Neural progenitor cell (in vitro differentiated cells): ENCODE measurements at regions not wholly inside any gene's neighbourhood (a gene's known extent, or its start where the extent isn't known, plus 50 kb on each side); places are given as distances from the start of the nearest gene placed in this dataset.
"Not testable (repeated sequence)": the region's sequence is repeated elsewhere in the genome, so short reads cannot be mapped to it uniquely, and the experiment has no call there.

ENCODE experiments used
- DNase-seq: peaks from one replicate; pipeline ENCODE4 v3.0.0-alpha.2; 2016; ENCODE audit warnings: low spot score
- H2AFZ ChIP-seq: fragments of 200-600 bp; sonication (generic); replicated peaks from 2 replicates; pipeline ENCODE4 v1.6.1; 2016; ENCODE audit warnings: antibody characterized with exemption
- H3F3A ChIP-seq: fragments of 200-600 bp; sonication (generic); 2 replicates; pipeline ENCODE4 v1.6.1; 2016; ENCODE audit warnings: antibody characterized with exemption, low read depth
- H3K27ac ChIP-seq: fragments of 200-600 bp; sonication (generic); 2 replicates; pipeline ENCODE4 v1.5.1; 2016; ENCODE audit warnings: mild to moderate bottlenecking
- H3K27me3 ChIP-seq: fragments of 200-600 bp; sonication (generic); 2 replicates; pipeline ENCODE4 v1.6.1; 2016; ENCODE audit warnings: mild to moderate bottlenecking, moderate library complexity
- H3K36me3 ChIP-seq: fragments of 200-600 bp; sonication (generic); 2 replicates; pipeline ENCODE4 v1.5.1; 2016
- H3K4me1 ChIP-seq: fragments of 200-600 bp; sonication (generic); 2 replicates; pipeline ENCODE4 v1.6.1; 2016; ENCODE audit warnings: mixed run types
- H3K4me2 ChIP-seq: fragments of 200-600 bp; sonication (generic); 2 replicates; pipeline ENCODE4 v1.6.1; 2016
- H3K4me3 ChIP-seq: fragments of 200-600 bp; sonication (generic); 2 replicates; pipeline ENCODE4 v1.5.1; 2016
- H3K79me2 ChIP-seq: fragments of 200-600 bp; sonication (generic); 2 replicates; pipeline ENCODE4 v1.6.1; 2016; ENCODE audit warnings: low read depth
- H3K9ac ChIP-seq: fragments of 200-600 bp; sonication (generic); 2 replicates; pipeline ENCODE4 v1.6.1; 2016
- H3K9me3 ChIP-seq: fragments of 200-600 bp; sonication (generic); 2 replicates; pipeline ENCODE4 v1.5.1; 2016; ENCODE audit warnings: low read depth
- H4K20me1 ChIP-seq: fragments of 200-600 bp; sonication (generic); 2 replicates; pipeline ENCODE4 v1.6.1; 2016; ENCODE audit warnings: low read depth
- H3K27ac Mint-ChIP-seq: 3 replicates; pipeline ENCODE4 v1.8.0; 2021; ENCODE audit warnings: mixed read lengths
- H3K27me3 Mint-ChIP-seq: 2 replicates; pipeline ENCODE4 v1.8.0; 2022; ENCODE audit warnings: low read depth, mild to moderate bottlenecking, inconsistent platforms, moderate library complexity, mixed read lengths; ENCODE audit not compliant: insufficient read depth
- H3K36me3 Mint-ChIP-seq: 3 replicates; pipeline ENCODE4 v1.8.0; 2021; ENCODE audit warnings: mixed read lengths
- H3K4me1 Mint-ChIP-seq: 3 replicates; pipeline ENCODE4 v1.8.0; 2021; ENCODE audit warnings: mixed read lengths
- H3K4me3 Mint-ChIP-seq: 3 replicates; pipeline ENCODE4 v1.8.0; 2021; ENCODE audit warnings: mild to moderate bottlenecking, moderate library complexity, mixed read lengths
- H3K9me3 Mint-ChIP-seq: 3 replicates; pipeline ENCODE4 v1.8.0; 2020; ENCODE audit warnings: mixed read lengths
- EZH2 ChIP-seq: fragments of 200-600 bp; sonication (generic); IDR thresholded peaks from 2 replicates; pipeline ENCODE4 v1.6.1; 2017; ENCODE audit warnings: antibody characterized with exemption, mild to moderate bottlenecking, moderate library complexity
- EZH2phosphoT487 ChIP-seq: fragments of 200-600 bp; sonication (generic); IDR thresholded peaks from 2 replicates; pipeline ENCODE4 v1.6.1; 2017; ENCODE audit warnings: antibody characterized with exemption
- TF ChIP-seq, protein P1 (sequence below): fragments of 200-600 bp; sonication (generic); IDR thresholded peaks from 2 replicates; pipeline ENCODE4 v1.5.1; 2017; ENCODE audit warnings: antibody characterized with exemption, mild to moderate bottlenecking

DNA sequence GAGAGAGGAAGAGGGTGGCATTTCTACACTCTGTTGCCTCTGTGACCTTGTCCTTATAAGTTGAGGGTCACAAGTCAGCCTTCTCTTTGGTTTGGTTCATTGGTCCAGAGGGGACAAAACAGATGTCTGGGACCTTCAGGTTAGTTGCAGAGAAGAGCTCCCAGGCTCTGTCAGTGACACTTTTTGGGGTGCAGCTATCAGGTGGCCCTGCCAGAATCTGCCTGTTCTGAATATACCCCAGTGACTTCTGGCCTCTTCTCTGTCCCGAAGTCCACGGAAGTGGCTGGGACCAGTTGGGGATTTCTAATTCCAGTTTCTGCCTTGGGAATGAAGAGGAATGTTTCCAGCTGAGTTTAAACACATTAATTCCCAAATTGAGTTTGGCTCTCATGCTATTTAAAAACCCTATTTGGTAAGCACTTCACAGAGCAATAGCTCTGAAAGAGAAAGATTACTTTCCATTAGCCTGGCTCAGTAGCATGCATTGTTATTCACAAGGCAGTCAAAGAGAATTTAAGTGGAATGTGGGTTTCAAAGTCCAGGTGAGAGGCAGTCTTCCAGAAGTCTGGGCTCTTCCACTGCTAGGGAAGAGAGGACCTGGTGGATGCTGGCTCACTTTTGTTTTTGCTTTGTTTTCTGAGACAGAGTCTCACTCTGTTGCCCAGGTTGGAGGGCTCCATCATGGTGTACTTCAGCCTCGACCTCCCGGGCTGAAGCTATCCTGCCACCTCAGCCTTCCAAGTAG lies 237.8 kb upstream of the GALNT17 start:
- Mint-ChIP-seq H3K27me3 (peaks cover 3% of the 10 kb centered on the region), H3K27ac (no peak overlapping the region), H3K4me3 (no peak overlapping the region), H3K4me1 (peaks cover 24% of the 10 kb centered on the region), H3K9me3 (peaks cover 16% of the 10 kb centered on the region), H3K36me3 (no peaks in the 10 kb centered on the region)
- Histone ChIP-seq H3F3A (peaks cover 22% of the 10 kb centered on the region), H3K4me2 (peak overlapping the region; percentile 41), H3K27me3 (no peaks in the 10 kb centered on the region), H3K9ac (no peak overlapping the region), H3K79me2 (no peaks in the 10 kb centered on the region), H4K20me1 (no peaks in the 10 kb centered on the region), H3K9me3 (no peaks in the 10 kb centered on the region), H3K4me1 (peaks cover 29% of the 10 kb centered on the region), H3K36me3 (no peaks in the 10 kb centered on the region), H2AFZ (peak overlapping the region; percentile 78), H3K4me3 (no peak overlapping the region), H3K27ac (peak overlapping the region; percentile 60)
- TF ChIP-seq, protein P1, sequence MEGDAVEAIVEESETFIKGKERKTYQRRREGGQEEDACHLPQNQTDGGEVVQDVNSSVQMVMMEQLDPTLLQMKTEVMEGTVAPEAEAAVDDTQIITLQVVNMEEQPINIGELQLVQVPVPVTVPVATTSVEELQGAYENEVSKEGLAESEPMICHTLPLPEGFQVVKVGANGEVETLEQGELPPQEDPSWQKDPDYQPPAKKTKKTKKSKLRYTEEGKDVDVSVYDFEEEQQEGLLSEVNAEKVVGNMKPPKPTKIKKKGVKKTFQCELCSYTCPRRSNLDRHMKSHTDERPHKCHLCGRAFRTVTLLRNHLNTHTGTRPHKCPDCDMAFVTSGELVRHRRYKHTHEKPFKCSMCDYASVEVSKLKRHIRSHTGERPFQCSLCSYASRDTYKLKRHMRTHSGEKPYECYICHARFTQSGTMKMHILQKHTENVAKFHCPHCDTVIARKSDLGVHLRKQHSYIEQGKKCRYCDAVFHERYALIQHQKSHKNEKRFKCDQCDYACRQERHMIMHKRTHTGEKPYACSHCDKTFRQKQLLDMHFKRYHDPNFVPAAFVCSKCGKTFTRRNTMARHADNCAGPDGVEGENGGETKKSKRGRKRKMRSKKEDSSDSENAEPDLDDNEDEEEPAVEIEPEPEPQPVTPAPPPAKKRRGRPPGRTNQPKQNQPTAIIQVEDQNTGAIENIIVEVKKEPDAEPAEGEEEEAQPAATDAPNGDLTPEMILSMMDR: no peak
- TF ChIP-seq EZH2 (no peak), EZH2phosphoT487 (no peak)
- DNase-seq: peak; percentile 54

DNA sequence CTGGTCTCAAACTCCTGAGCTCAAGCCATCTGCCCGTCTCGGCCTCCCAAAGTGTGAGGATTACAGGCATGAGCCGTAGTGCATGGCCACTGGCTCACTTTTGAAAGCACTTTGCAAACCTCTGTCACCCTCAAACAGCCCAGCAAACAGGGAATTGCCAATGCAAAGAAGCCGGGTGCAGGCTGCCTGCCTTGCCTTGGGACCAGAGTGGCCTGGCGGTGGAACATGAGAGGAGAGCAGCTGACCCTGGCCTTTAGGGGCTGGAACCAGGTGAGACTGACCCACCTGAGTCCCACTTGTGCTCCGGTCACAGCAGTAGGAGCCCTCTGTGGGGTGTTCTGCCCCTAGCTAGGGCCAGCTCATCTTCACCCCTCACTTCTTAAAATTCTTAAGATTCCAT lies 237.1 kb upstream of the GALNT17 start:
- no peak overlapping the region for H3K4me3 Mint-ChIP-seq

GRCh38 chr7:70895337-70896200 lies 236.4 kb upstream of the GALNT17 start:
- Histone ChIP-seq H3K4me1 (peaks cover 29% of the 10 kb centered on the region), H2AFZ (peak overlapping the region; percentile 78), H3K4me2 (peak overlapping the region; percentile 41), H3F3A (peaks cover 22% of the 10 kb centered on the region)
- H4K20me1 ChIP-seq, H3K79me2 ChIP-seq, H3K36me3 Mint-ChIP-seq, H3K27ac Mint-ChIP-seq, H3K27me3 ChIP-seq, H3K27me3 Mint-ChIP-seq, H3K27ac ChIP-seq, H3K9ac ChIP-seq, H3K9me3 Mint-ChIP-seq, H3K4me3 ChIP-seq, H3K4me3 Mint-ChIP-seq, H3K9me3 ChIP-seq, H3K36me3 ChIP-seq: not testable (repeated sequence)
- peak; percentile 15 for DNase-seq
- peaks cover 24% of the 10 kb centered on the region for H3K4me1 Mint-ChIP-seq

More for the DNA sequence above, 237.1 kb upstream of the GALNT17 start:
- H3K4me1 ChIP-seq: peaks cover 29% of the 10 kb centered on the region
- H2AFZ ChIP-seq: peak overlapping the region; percentile 78
- no peak for DNase-seq
- Mint-ChIP-seq H3K36me3 (no peaks in the 10 kb centered on the region), H3K27ac (no peak overlapping the region), H3K27me3 (peaks cover 3% of the 10 kb centered on the region), H3K9me3 (peaks cover 10% of the 10 kb centered on the region), H3K4me1 (peaks cover 24% of the 10 kb centered on the region)
- H3K9ac ChIP-seq: no peak overlapping the region
- H3K36me3 ChIP-seq: no peaks in the 10 kb centered on the region
- peaks cover 22% of the 10 kb centered on the region for H3F3A ChIP-seq
- H3K4me3 ChIP-seq: no peak overlapping the region
- no peak overlapping the region for H3K27ac ChIP-seq
- H3K4me2 ChIP-seq: peak overlapping the region; percentile 41
- no peaks in the 10 kb centered on the region for H3K9me3 ChIP-seq
- H3K79me2 ChIP-seq: no peaks in the 10 kb centered on the region
- TF ChIP-seq EZH2phosphoT487 (no peak), EZH2 (no peak)
- TF ChIP-seq, protein P1: no peak
- H3K27me3 ChIP-seq: no peaks in the 10 kb centered on the region
- H4K20me1 ChIP-seq: no peaks in the 10 kb centered on the region
